HepG2 (cell line): ENCODE measurements at regions not wholly inside any gene's neighbourhood (a gene's known extent, or its start where the extent isn't known, plus 50 kb on each side); places are given as distances from the start of the nearest gene placed in this dataset.

Source experiments
- ARID2 ChIP-seq: sonication (generic); formaldehyde crosslinking; IDR thresholded peaks from 2 replicates; pipeline ENCODE4 v1.8.1; 2022; ENCODE audit warnings: mild to moderate bottlenecking, missing genetic modification reagents, borderline replicate concordance
- DNMT3B ChIP-seq: conservative IDR thresholded peaks from 2 replicates; pipeline ENCODE4 v1.6.1; 2016; ENCODE audit warnings: missing biosample characterization, control low read depth
- EP300 ChIP-seq, 3 experiments: sonication (generic) in 1 of 3; formaldehyde crosslinking in 1 of 3; IDR thresholded peaks; 2 replicates each; pipeline versions ENCODE4 v1.5.1 to v1.6.1; 2011 to 2020; ENCODE audit warnings: low read depth in 2 of 3, low read length in 2 of 3, borderline replicate concordance in 1 of 3, improper control_type of control experiment in 1 of 3, mild to moderate bottlenecking in 1 of 3, missing genetic modification reagents in 1 of 3, moderate library complexity in 1 of 3
- IKZF1 ChIP-seq: fragments of 450-650 bp; IDR thresholded peaks from 2 replicates; pipeline ENCODE4 v1.7.1; 2016
- JUND ChIP-seq: sonication (generic); formaldehyde crosslinking; IDR thresholded peaks from 2 replicates; pipeline ENCODE4 v1.8.0; 2022; ENCODE audit warnings: mild to moderate bottlenecking, missing genetic modification reagents
- KDM3A ChIP-seq: IDR thresholded peaks from 2 replicates; pipeline ENCODE4 v1.6.1; 2018; ENCODE audit warnings: low read depth, missing compliant biosample characterization
- NCOA1 ChIP-seq: sonication (generic); formaldehyde crosslinking; IDR thresholded peaks from 2 replicates; pipeline ENCODE4 v1.9.0; 2021; ENCODE audit warnings: missing genetic modification reagents
- SMC3 ChIP-seq: IDR thresholded peaks from 2 replicates; pipeline ENCODE4 v1.6.1; 2011; ENCODE audit warnings: low read length, improper control_type of control experiment
- ZNF20 ChIP-seq: sonication (generic); formaldehyde crosslinking; IDR thresholded peaks from 2 replicates; pipeline ENCODE4 v1.4.0; 2020; ENCODE audit warnings: mild to moderate bottlenecking, moderate library complexity, missing genetic modification reagents
- ZSCAN29 ChIP-seq: sonication (generic); formaldehyde crosslinking; conservative IDR thresholded peaks from 2 replicates; pipeline ENCODE4 v1.4.0; 2020; ENCODE audit warnings: mild to moderate bottlenecking, missing genetic modification reagents
- TF ChIP-seq, protein P1 (sequence below): sonication (generic); formaldehyde crosslinking; IDR thresholded peaks from 2 replicates; pipeline ENCODE4 v1.5.0; 2020; ENCODE audit warnings: mild to moderate bottlenecking, missing genetic modification reagents, moderate library complexity
- TF ChIP-seq, protein P2 (sequence below): IDR thresholded peaks from 2 replicates; pipeline ENCODE4 v1.6.1; 2016; ENCODE audit warnings: low read depth, missing genetic modification reagents, missing compliant biosample characterization
- TF ChIP-seq, protein P3 (sequence below): IDR thresholded peaks from 2 replicates; pipeline ENCODE4 v1.6.1; 2012; ENCODE audit warnings: inconsistent platforms
- TF ChIP-seq, protein P4 (sequence below): sonication (generic); formaldehyde crosslinking; IDR thresholded peaks from 2 replicates; pipeline ENCODE4 v1.9.0; 2022; ENCODE audit warnings: missing genetic modification reagents, mild to moderate bottlenecking, borderline replicate concordance

DNA sequence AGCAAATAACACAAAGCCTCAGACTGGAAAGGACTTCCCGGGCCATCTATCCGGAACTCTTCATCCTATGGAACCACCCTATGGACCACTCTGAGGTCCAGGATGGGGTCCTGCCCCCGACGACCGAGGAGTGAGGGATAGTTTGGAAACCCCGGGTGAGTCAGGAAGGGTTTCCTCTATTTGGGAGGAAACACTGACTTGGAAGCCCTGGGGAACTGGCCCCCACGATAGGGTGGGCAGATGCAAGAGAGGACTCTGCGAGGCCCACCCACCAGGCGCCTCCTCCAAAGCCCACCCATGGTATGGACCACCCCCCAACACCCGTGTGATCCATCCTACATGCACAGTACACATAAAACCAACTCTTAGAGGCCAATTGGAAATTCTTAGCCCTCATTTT lies 69.4 kb downstream of the CPN2 start:
- TF ChIP-seq, protein P1, sequence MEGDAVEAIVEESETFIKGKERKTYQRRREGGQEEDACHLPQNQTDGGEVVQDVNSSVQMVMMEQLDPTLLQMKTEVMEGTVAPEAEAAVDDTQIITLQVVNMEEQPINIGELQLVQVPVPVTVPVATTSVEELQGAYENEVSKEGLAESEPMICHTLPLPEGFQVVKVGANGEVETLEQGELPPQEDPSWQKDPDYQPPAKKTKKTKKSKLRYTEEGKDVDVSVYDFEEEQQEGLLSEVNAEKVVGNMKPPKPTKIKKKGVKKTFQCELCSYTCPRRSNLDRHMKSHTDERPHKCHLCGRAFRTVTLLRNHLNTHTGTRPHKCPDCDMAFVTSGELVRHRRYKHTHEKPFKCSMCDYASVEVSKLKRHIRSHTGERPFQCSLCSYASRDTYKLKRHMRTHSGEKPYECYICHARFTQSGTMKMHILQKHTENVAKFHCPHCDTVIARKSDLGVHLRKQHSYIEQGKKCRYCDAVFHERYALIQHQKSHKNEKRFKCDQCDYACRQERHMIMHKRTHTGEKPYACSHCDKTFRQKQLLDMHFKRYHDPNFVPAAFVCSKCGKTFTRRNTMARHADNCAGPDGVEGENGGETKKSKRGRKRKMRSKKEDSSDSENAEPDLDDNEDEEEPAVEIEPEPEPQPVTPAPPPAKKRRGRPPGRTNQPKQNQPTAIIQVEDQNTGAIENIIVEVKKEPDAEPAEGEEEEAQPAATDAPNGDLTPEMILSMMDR (CRISPR knock-in tag), result no peak
- TF ChIP-seq DNMT3B (no peak), ARID2 (CRISPR knock-in tag) (no peak), KDM3A (CRISPR knock-in tag) (no peak), JUND (CRISPR knock-in tag) (no peak), EP300 (IDR thresholded peaks at IDR 0.05; ENCODE audit: low read depth in 2 of 2, low read length in 2 of 2) (no peak), EP300 (CRISPR knock-in tag; IDR thresholded peaks at IDR 0.05; ENCODE audit: borderline replicate concordance) (no peak), SMC3 (no peak), ZNF20 (CRISPR knock-in tag) (no peak), ZSCAN29 (CRISPR knock-in tag) (no peak), NCOA1 (CRISPR knock-in tag) (no peak), IKZF1 (no peak)
- TF ChIP-seq, protein P2, sequence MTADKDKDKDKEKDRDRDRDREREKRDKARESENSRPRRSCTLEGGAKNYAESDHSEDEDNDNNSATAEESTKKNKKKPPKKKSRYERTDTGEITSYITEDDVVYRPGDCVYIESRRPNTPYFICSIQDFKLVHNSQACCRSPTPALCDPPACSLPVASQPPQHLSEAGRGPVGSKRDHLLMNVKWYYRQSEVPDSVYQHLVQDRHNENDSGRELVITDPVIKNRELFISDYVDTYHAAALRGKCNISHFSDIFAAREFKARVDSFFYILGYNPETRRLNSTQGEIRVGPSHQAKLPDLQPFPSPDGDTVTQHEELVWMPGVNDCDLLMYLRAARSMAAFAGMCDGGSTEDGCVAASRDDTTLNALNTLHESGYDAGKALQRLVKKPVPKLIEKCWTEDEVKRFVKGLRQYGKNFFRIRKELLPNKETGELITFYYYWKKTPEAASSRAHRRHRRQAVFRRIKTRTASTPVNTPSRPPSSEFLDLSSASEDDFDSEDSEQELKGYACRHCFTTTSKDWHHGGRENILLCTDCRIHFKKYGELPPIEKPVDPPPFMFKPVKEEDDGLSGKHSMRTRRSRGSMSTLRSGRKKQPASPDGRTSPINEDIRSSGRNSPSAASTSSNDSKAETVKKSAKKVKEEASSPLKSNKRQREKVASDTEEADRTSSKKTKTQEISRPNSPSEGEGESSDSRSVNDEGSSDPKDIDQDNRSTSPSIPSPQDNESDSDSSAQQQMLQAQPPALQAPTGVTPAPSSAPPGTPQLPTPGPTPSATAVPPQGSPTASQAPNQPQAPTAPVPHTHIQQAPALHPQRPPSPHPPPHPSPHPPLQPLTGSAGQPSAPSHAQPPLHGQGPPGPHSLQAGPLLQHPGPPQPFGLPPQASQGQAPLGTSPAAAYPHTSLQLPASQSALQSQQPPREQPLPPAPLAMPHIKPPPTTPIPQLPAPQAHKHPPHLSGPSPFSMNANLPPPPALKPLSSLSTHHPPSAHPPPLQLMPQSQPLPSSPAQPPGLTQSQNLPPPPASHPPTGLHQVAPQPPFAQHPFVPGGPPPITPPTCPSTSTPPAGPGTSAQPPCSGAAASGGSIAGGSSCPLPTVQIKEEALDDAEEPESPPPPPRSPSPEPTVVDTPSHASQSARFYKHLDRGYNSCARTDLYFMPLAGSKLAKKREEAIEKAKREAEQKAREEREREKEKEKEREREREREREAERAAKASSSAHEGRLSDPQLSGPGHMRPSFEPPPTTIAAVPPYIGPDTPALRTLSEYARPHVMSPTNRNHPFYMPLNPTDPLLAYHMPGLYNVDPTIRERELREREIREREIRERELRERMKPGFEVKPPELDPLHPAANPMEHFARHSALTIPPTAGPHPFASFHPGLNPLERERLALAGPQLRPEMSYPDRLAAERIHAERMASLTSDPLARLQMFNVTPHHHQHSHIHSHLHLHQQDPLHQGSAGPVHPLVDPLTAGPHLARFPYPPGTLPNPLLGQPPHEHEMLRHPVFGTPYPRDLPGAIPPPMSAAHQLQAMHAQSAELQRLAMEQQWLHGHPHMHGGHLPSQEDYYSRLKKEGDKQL, result no peak
- TF ChIP-seq, protein P3, sequence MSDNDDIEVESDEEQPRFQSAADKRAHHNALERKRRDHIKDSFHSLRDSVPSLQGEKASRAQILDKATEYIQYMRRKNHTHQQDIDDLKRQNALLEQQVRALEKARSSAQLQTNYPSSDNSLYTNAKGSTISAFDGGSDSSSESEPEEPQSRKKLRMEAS, result no peak
- TF ChIP-seq, protein P4, sequence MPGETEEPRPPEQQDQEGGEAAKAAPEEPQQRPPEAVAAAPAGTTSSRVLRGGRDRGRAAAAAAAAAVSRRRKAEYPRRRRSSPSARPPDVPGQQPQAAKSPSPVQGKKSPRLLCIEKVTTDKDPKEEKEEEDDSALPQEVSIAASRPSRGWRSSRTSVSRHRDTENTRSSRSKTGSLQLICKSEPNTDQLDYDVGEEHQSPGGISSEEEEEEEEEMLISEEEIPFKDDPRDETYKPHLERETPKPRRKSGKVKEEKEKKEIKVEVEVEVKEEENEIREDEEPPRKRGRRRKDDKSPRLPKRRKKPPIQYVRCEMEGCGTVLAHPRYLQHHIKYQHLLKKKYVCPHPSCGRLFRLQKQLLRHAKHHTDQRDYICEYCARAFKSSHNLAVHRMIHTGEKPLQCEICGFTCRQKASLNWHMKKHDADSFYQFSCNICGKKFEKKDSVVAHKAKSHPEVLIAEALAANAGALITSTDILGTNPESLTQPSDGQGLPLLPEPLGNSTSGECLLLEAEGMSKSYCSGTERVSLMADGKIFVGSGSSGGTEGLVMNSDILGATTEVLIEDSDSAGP (CRISPR knock-in tag), result no peak
